Sciatic nerve (tissue), 2 donors: ENCODE measurements at regions not wholly inside any gene's neighbourhood (a gene's known extent, or its start where the extent isn't known, plus 50 kb on each side); places are given as distances from the start of the nearest gene placed in this dataset.

Experiments used
- ATAC-seq: fragments of 200-7000 bp; cut with Tn5 transposase; one replicate; pipeline ENCODE4 v1.9.1; 2020; ENCODE audit warnings: mild to moderate bottlenecking, moderate library complexity
- DNase-seq: peaks from one replicate; pipeline ENCODE4 v3.0.0-alpha.2; 2020; ENCODE audit warnings: low spot score
- intact Hi-C: fragments of 100-400 bp; cut with DNase I; formaldehyde crosslinking; loops from one replicate; pipeline ENCODE4 v1.14.2; 2022
- donor health status: DM: no; HTN: no; CAD: no.
- donor health status: DM: no; HTN: no; CAD: no.

DNA sequence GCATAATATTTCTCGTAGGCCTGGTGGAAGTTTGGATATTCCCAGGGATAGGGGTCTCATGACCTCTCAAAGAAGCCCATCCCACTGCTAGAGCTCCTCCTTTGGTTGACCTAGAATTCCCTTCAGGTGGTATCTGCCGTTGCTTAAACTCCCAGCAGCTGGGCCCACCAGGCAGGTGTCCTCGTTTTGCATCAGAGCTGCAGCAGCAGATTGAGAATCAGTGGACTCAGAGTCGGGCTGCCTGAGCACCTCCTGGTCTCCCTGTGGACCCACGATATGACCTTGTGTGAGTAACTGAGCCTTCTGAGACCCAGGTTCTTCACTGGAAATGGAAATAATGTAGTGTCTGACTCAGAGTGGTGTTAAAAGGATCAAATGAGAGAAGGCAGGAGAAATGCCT lies 132.7 kb downstream of the PAPOLA start:
- no peak for ATAC-seq
- no peak for DNase-seq
- intact Hi-C loops: no loop called here

GRCh38 chr14:96635850-96636249 lies 133.7 kb downstream of the PAPOLA start:
- no peak for DNase-seq
- no peak for ATAC-seq
- intact Hi-C loops: no loop called here

GRCh38 chr14:96637521-96637920 lies 135.3 kb downstream of the PAPOLA start:
- DNase-seq: no peak
- ATAC-seq: no peak
- intact Hi-C loops: no loop called here

GRCh38 chr14:96638041-96638855 lies 136.1 kb downstream of the PAPOLA start:
- no peak for DNase-seq
- intact Hi-C loops: no loop called here
- no peak for ATAC-seq

DNA sequence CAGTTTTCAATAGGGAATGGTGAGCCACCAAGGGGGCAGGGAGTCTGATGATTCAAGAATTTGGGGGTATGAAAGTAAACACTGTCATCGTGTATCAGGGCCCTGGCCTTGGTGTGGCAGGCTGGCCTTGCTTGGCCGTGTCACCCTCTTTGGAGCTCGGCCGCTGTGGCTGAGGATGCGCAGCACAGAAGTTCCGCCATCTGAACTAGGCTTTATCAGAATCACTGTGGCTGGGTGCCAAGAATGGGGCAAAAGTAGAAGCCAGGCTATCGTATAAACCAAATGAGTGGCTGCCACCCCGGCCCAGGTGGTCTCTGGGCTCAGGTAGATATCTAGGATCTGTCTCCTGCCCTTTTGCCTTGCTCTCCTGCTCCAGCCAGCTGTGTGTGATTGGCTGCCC lies 137.4 kb downstream of the PAPOLA start:
- ATAC-seq (no peak), DNase-seq (no peak)

DNA sequence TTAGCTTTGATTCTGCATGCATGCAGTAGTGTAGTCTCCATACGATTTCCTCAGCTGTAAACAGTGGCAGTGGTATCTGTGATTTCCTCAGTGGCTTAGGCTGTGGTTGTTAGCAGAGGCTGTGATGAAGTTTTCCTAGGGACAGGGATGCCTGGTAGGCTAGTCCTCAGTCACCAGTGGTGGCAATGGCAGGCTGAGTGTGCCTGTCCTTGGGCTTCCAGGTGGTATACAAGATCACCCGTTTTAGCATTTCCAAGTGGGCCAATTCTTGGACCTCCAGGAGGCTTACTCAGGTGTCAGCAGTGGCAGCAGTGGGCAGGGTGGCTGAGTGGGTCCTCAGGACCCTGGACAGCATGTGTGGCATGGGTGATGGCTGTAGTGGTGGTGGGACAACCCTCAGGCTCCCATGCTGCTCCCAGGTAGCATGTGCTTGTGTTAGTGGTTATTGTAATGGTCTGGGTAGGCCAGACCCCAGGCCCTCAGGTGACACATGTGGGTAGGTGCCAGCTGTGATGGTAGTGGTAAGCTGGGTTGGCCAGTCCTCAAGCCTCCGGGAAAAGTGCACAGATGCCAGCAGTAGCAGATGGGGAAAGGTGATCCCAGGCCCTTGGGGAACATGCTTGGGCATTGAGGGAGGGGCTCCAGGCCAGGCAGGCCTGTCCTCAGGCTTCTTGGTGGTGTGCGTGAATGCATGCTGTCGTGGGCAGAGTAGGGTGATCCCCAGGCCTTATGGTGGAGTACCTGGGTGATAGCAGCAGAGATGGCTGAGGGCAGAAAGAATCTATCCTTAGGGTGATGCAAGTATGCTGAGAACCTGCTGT lies 146.5 kb downstream of the PAPOLA start:
- ATAC-seq (no peak), DNase-seq (no peak)
- intact Hi-C loops: no loop called here

More for the DNA sequence above, 137.4 kb downstream of the PAPOLA start:
- intact Hi-C loops: no loop called here

GRCh38 chr14:96649327-96649601 lies 147.1 kb downstream of the PAPOLA start:
- ATAC-seq (no peak), DNase-seq (no peak)
- intact Hi-C loops: no loop called here

GRCh38 chr14:96653597-96653996 lies 143.6 kb upstream of the VRK1 start:
- intact Hi-C loops: no loop called here
- DNase-seq: no peak
- no peak for ATAC-seq

GRCh38 chr14:96658611-96659010 lies 138.6 kb upstream of the VRK1 start:
- DNase-seq: no peak
- ATAC-seq: no peak
- intact Hi-C loops: no loop called here

DNA sequence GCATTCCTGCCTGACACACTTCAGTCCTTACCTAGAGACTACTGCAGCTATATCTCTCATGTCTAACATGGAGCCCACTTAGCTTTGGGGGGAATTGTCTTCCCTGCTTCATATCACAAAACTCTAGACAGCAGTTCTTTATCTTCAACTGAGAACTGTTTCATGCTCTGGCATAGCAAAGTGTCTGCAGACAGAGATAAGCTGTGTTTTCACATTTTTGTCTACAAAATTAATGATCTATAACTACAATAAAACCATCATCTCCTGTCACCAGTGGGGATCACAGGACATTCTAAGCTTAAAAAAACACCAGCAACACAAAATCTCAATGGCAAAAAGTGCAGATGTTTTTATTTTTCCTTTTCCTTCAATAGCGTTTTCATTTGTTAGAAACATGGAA lies 137.1 kb upstream of the VRK1 start:
- intact Hi-C loops: no loop called here
- no peak for DNase-seq
- no peak for ATAC-seq

GRCh38 chr14:96660667-96661066 lies 136.5 kb upstream of the VRK1 start:
- ATAC-seq (no peak), DNase-seq (no peak)
- intact Hi-C loops: no loop called here

DNA sequence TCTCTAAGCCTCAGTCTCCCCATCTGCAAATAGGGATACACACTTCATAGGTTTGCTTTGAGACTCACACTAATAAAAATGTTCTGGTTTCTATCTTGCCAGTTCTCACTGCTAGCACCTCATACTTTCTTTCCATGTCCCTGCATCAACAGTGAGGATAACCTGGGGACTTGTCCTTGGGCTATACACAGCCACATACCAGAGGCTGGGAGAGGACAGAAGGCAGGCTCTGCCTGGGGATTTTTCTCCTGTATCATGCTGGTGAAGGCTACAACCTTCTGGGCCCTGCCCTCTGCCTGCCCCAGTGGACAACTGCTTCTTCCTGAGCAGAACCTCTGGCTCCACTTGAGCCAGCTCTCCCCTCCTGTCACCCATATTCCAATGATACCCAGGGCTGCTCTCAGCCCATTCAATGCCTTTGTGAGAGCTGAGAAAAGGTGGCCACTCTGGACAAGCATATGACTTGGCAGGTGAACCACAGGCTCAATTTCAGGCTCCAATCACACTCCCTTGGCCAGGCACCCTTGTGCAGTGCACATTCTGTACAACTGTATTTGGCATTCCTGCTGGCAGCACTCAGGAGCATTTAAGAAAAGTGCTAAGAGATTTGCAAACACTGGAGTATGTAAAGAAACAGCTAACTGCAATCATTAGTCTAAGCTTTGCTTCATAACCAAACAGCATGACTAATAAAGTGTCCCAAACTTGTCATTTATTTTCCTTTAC lies 135.8 kb upstream of the VRK1 start:
- DNase-seq (no peak), ATAC-seq (no peak)
- intact Hi-C loops: no loop called here

GRCh38 chr14:96662116-96662970 lies 134.8 kb upstream of the VRK1 start:
- intact Hi-C loops: no loop called here
- no peak for DNase-seq
- no peak for ATAC-seq

- intact Hi-C loops: no loop called here
- ATAC-seq: no peak
- DNase-seq: no peak
These were observed 134.1 kb upstream of the VRK1 start for GRCh38 chr14:96663076-96663475.

DNA sequence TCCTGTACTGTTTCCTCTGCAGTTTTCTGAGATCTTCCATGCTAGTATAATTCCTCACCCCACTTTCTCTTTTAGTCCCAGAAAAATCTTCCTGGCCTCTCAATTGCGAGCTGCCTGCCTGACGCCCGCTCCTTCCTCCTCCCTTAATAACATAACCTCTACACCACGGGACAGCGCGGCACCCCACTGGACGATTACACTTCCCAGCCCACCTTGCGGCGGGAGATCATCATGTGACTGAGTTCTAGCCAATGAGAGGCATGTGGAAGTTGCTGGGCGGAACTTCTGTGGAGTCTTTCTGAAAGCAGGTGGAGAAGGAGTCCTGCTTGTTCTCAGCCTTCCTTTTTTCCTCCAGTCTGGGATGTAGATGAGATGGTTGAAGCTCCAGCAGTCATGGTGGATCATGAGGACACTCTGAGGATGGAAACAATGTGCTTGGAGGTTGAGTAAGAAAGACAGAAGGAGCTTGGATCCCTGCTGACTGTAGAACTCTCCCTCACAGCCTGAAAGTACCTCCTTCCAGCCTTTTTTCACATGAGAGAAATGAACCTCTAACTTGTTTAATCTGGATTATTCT lies 133.6 kb upstream of the VRK1 start:
- ATAC-seq (no peak), DNase-seq (no peak)
- intact Hi-C loops: no loop called here

DNA sequence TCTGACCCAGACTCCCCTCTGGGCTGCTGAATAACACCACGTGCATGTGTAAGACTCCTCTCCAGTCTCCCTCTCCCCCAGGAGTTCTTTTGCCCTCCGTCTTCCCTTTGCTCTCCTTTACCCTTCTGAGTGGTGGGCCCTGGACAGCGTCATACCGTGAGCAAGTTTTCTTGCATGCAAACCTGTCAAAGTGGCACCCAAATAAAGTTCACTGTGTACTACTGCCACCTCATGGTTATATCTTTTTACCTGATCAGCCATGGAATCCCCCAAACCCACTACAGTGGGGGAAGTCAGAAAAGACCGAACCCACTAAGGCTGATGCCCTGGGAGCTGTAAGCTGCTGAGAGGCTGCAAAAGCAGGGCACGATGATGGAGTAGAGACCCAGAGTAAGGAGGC lies 131.1 kb upstream of the VRK1 start:
- ATAC-seq: no peak
- intact Hi-C loops: no loop called here
- DNase-seq: no peak

- no peak for DNase-seq
- intact Hi-C loops: no loop called here
These were observed 126.8 kb upstream of the VRK1 start for GRCh38 chr14:96670391-96670790.

DNA sequence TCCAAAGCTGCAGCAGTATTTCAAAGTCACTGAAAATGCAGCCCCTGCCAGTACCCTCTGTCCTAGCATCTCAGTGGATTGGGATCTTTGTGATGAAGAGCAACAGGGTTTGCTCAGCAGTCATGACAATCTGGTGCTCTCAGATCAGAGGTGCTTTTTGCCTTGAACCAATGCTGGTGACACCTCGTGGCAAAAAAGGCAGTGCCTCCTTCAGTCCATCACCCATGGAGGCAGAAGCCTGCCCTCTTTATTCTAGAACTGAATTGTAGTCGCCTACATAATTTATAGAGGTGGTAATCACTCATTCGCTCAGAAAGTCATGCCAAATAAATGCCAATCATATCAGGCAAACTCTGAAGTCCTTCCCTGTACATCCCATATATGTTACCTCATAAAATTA lies 126.0 kb upstream of the VRK1 start:
- no peak for ATAC-seq
- intact Hi-C loops: no loop called here

More at GRCh38 chr14:96670391-96670790, 126.8 kb upstream of the VRK1 start:
- no peak for ATAC-seq

DNA sequence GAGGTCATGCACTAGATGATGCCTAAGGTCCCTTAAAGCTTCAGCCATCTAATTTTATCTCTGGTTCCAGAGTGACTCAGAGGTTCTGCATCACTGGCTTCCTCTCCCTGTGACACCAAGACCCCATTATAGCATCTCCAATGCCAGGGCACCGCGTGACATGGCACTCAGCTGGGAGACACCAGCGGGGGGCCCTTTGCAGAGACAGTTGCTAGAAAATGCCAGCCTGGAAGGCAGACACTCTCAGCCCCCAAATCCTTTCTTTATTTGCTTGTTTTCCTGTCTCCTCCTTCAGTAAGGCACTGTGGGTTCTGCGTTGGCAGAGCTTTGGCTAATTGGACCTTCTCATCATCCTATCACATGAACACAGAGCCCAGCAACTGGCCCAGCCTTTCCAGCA lies 123.5 kb upstream of the VRK1 start:
- intact Hi-C loops: no loop called here
- no peak for ATAC-seq
- no peak for DNase-seq

More for the DNA sequence above, 126.0 kb upstream of the VRK1 start:
- no peak for DNase-seq
